ENCODE measurements at regions not wholly inside any gene's neighbourhood (a gene's known extent, or its start where the extent isn't known, plus 50 kb on each side); places are given as distances from the start of the nearest gene placed in this dataset.

GRCh38 chr7:156368053-156368843 lies 272.3 kb upstream of the RNF32 start:
- TF ChIP-seq SP1 (IDR thresholded peaks at IDR 0.05) (peak; percentile 97), CTCF (IDR thresholded peaks at IDR 0.05; ENCODE audit: low read depth, low read length, missing input control) (no peak), TAF1 (conservative IDR thresholded peaks at IDR 0.05) (peak; percentile 86), MAX (IDR thresholded peaks at IDR 0.05) (peak; percentile 95), ATF3 (IDR thresholded peaks at IDR 0.05) (peak; percentile 83), REST (IDR thresholded peaks at IDR 0.05) (peak; percentile 84), JUND (IDR thresholded peaks at IDR 0.05) (peak; percentile 86 to 91), YY1 (IDR thresholded peaks at IDR 0.05) (peak; percentile 91), EGR1 (IDR thresholded peaks at IDR 0.05; ENCODE audit: low read depth in 2 of 2) (peak; percentile 79 to 98), FOXA1 (IDR thresholded peaks at IDR 0.05) (peak; percentile 26), ZBTB33 (IDR thresholded peaks at IDR 0.05) (peak; percentile 92)
